Activated naive CD4-positive, alpha-beta T cell treated with anti-CD3 and anti-CD28 coated beads for 36 hours (primary cell): ENCODE measurements at regions not wholly inside any gene's neighbourhood (a gene's known extent, or its start where the extent isn't known, plus 50 kb on each side); places are given as distances from the start of the nearest gene placed in this dataset.
"Not testable (repeated sequence)": the region's sequence is repeated elsewhere in the genome, so short reads cannot be mapped to it uniquely, and the experiment has no call there.

Source experiments
- CTCF ChIA-PET: fragments of 350-600 bp; sonication (Branson Sonifier 250); formaldehyde crosslinking; loops from one replicate; lab custom pipeline; 2021; ENCODE audit warnings: antibody characterized with exemption; lab: Charles Lee
- DNase-seq: peaks from one replicate; pipeline ENCODE4 v3.0.0-alpha.2; 2020
- H3K27ac Mint-ChIP-seq: one replicate; pipeline ENCODE4 v1.8.0; 2021; ENCODE audit warnings: mild to moderate bottlenecking, mixed read lengths
- H3K27me3 Mint-ChIP-seq: one replicate; pipeline ENCODE4 v1.8.0; 2021; ENCODE audit warnings: low read depth, mixed read lengths
- H3K36me3 Mint-ChIP-seq: one replicate; pipeline ENCODE4 v1.8.0; 2021; ENCODE audit warnings: low read depth, mixed read lengths
- H3K4me1 Mint-ChIP-seq: one replicate; pipeline ENCODE4 v1.8.0; 2021; ENCODE audit warnings: low read depth, mixed read lengths
- H3K4me3 Mint-ChIP-seq: one replicate; pipeline ENCODE4 v1.8.0; 2021; ENCODE audit warnings: mild to moderate bottlenecking, moderate library complexity, mixed read lengths
- H3K9me3 Mint-ChIP-seq: one replicate; pipeline ENCODE4 v1.8.0; 2021; ENCODE audit warnings: mixed read lengths
- intact Hi-C: fragments of 100-400 bp; cut with micrococcal nuclease; formaldehyde crosslinking; loops from one replicate; pipeline ENCODE4 v1.15.1; 2023

GRCh38 chr3:147522780-147523179 is 113.6 kb downstream of the ZIC1 start:
- DNase-seq, H3K27ac Mint-ChIP-seq, H3K27me3 Mint-ChIP-seq, CTCF ChIA-PET, H3K9me3 Mint-ChIP-seq, H3K36me3 Mint-ChIP-seq, H3K4me1 Mint-ChIP-seq, H3K4me3 Mint-ChIP-seq, intact Hi-C loops: not testable (repeated sequence)

- H3K9me3 Mint-ChIP-seq, result peaks cover 12% of the 10 kb centered on the region
- H3K4me3 Mint-ChIP-seq, result no peak overlapping the region
- H3K27ac Mint-ChIP-seq, result no peak overlapping the region
- H3K4me1 Mint-ChIP-seq, result no peaks in the 10 kb centered on the region
- no peaks in the 10 kb centered on the region for H3K27me3 Mint-ChIP-seq
- intact Hi-C loops, result no loop called here
- CTCF ChIA-PET, result no interaction called here
- no peaks in the 10 kb centered on the region for H3K36me3 Mint-ChIP-seq
- no peak for DNase-seq
Observed at GRCh38 chr3:147529551-147529950, 120.4 kb downstream of the ZIC1 start.

GRCh38 chr3:147538034-147538433 is 128.9 kb downstream of the ZIC1 start:
- intact Hi-C loops, result no loop called here
- no peaks in the 10 kb centered on the region for H3K4me1 Mint-ChIP-seq
- H3K4me3 Mint-ChIP-seq, result no peak overlapping the region
- no peak for DNase-seq
- CTCF ChIA-PET, result interaction anchor here (0.6 kb wide), 1 partner anchor 539 kb away, joined by 3 read pairs; no protein-coding TSS in a partner anchor
- peaks cover 21% of the 10 kb centered on the region for H3K9me3 Mint-ChIP-seq
- no peak overlapping the region for H3K27ac Mint-ChIP-seq
- H3K36me3 Mint-ChIP-seq, result no peaks in the 10 kb centered on the region
- H3K27me3 Mint-ChIP-seq, result no peaks in the 10 kb centered on the region

GRCh38 chr3:147540921-147541320 is 131.8 kb downstream of the ZIC1 start:
- intact Hi-C loops, result no loop called here
- Mint-ChIP-seq H3K27ac (no peak overlapping the region), H3K36me3 (no peaks in the 10 kb centered on the region), H3K27me3 (no peaks in the 10 kb centered on the region), H3K4me1 (no peaks in the 10 kb centered on the region), H3K4me3 (no peak overlapping the region), H3K9me3 (peaks cover 19% of the 10 kb centered on the region)
- no peak for DNase-seq
- CTCF ChIA-PET, result no interaction called here

GRCh38 chr3:147544290-147544689 is 135.1 kb downstream of the ZIC1 start:
- Mint-ChIP-seq H3K4me3 (no peak overlapping the region), H3K27ac (no peak overlapping the region), H3K27me3 (no peaks in the 10 kb centered on the region), H3K9me3 (peaks cover 19% of the 10 kb centered on the region), H3K4me1 (no peaks in the 10 kb centered on the region), H3K36me3 (no peaks in the 10 kb centered on the region)
- no peak for DNase-seq
- CTCF ChIA-PET, result interaction anchor here (0.5 kb wide), 1 partner anchor 570 kb away, joined by 3 read pairs; no protein-coding TSS in a partner anchor
- intact Hi-C loops, result no loop called here

- H3K9me3 Mint-ChIP-seq, result peaks cover 5% of the 10 kb centered on the region
- H3K27me3 Mint-ChIP-seq, result no peaks in the 10 kb centered on the region
- intact Hi-C loops, result no loop called here
- no peak overlapping the region for H3K4me3 Mint-ChIP-seq
- CTCF ChIA-PET, result no interaction called here
- no peaks in the 10 kb centered on the region for H3K4me1 Mint-ChIP-seq
- DNase-seq, result no peak
- no peak overlapping the region for H3K27ac Mint-ChIP-seq
- H3K36me3 Mint-ChIP-seq, result no peaks in the 10 kb centered on the region
Observed at GRCh38 chr3:147551491-147551890, 142.3 kb downstream of the ZIC1 start.

GRCh38 chr3:147554332-147554731 is 145.2 kb downstream of the ZIC1 start:
- Mint-ChIP-seq H3K9me3 (peaks cover 2% of the 10 kb centered on the region), H3K27me3 (no peaks in the 10 kb centered on the region), H3K36me3 (no peaks in the 10 kb centered on the region), H3K4me1 (no peaks in the 10 kb centered on the region), H3K27ac (no peak overlapping the region), H3K4me3 (no peak overlapping the region)
- CTCF ChIA-PET, result no interaction called here
- intact Hi-C loops, result no loop called here
- DNase-seq, result no peak

- CTCF ChIA-PET, result no interaction called here
- no peaks in the 10 kb centered on the region for H3K36me3 Mint-ChIP-seq
- no peaks in the 10 kb centered on the region for H3K4me1 Mint-ChIP-seq
- DNase-seq, result no peak
- H3K4me3 Mint-ChIP-seq, result no peak overlapping the region
- H3K27me3 Mint-ChIP-seq, result no peaks in the 10 kb centered on the region
- H3K27ac Mint-ChIP-seq, result no peak overlapping the region
- peaks cover 6% of the 10 kb centered on the region for H3K9me3 Mint-ChIP-seq
- intact Hi-C loops, result no loop called here
Observed at GRCh38 chr3:147572970-147573340, 163.8 kb downstream of the ZIC1 start.

GRCh38 chr3:147574621-147575020 is 165.5 kb downstream of the ZIC1 start:
- peaks cover 2% of the 10 kb centered on the region for H3K9me3 Mint-ChIP-seq
- H3K27ac Mint-ChIP-seq, result no peak overlapping the region
- no peak for DNase-seq
- H3K36me3 Mint-ChIP-seq, result no peaks in the 10 kb centered on the region
- H3K27me3 Mint-ChIP-seq, result no peaks in the 10 kb centered on the region
- no peak overlapping the region for H3K4me3 Mint-ChIP-seq
- CTCF ChIA-PET, result no interaction called here
- H3K4me1 Mint-ChIP-seq, result no peaks in the 10 kb centered on the region
- intact Hi-C loops, result no loop called here

- Mint-ChIP-seq H3K4me1 (no peaks in the 10 kb centered on the region), H3K27me3 (no peaks in the 10 kb centered on the region), H3K27ac (no peak overlapping the region), H3K36me3 (no peaks in the 10 kb centered on the region), H3K9me3 (peaks cover 1% of the 10 kb centered on the region), H3K4me3 (no peak overlapping the region)
- no peak for DNase-seq
- intact Hi-C loops, result no loop called here
- CTCF ChIA-PET, result no interaction called here
Observed at GRCh38 chr3:147575391-147575790, 166.2 kb downstream of the ZIC1 start.

- Mint-ChIP-seq H3K4me1 (no peaks in the 10 kb centered on the region), H3K36me3 (no peaks in the 10 kb centered on the region), H3K27ac (no peak overlapping the region), H3K27me3 (no peaks in the 10 kb centered on the region), H3K9me3 (peaks cover 3% of the 10 kb centered on the region), H3K4me3 (no peak overlapping the region)
- CTCF ChIA-PET, result no interaction called here
- intact Hi-C loops, result no loop called here
- no peak for DNase-seq
Observed at GRCh38 chr3:147582642-147583041, 173.5 kb downstream of the ZIC1 start.

GRCh38 chr3:147589016-147589415 is 179.9 kb downstream of the ZIC1 start:
- peaks cover 2% of the 10 kb centered on the region for H3K9me3 Mint-ChIP-seq
- no peaks in the 10 kb centered on the region for H3K27me3 Mint-ChIP-seq
- intact Hi-C loops, result no loop called here
- no peak for DNase-seq
- H3K27ac Mint-ChIP-seq, result no peak overlapping the region
- CTCF ChIA-PET, result no interaction called here
- H3K4me3 Mint-ChIP-seq, result no peak overlapping the region
- no peaks in the 10 kb centered on the region for H3K4me1 Mint-ChIP-seq
- H3K36me3 Mint-ChIP-seq, result no peaks in the 10 kb centered on the region

- no peak overlapping the region for H3K4me3 Mint-ChIP-seq
- no peaks in the 10 kb centered on the region for H3K27me3 Mint-ChIP-seq
- no peaks in the 10 kb centered on the region for H3K36me3 Mint-ChIP-seq
- CTCF ChIA-PET, result no interaction called here
- no peak for DNase-seq
- no peaks in the 10 kb centered on the region for H3K4me1 Mint-ChIP-seq
- intact Hi-C loops, result no loop called here
- H3K9me3 Mint-ChIP-seq, result peaks cover 4% of the 10 kb centered on the region
- H3K27ac Mint-ChIP-seq, result no peak overlapping the region
Observed at GRCh38 chr3:147604136-147604535, 195.0 kb downstream of the ZIC1 start.

- H3K4me3 Mint-ChIP-seq, result no peak overlapping the region
- CTCF ChIA-PET, result no interaction called here
- no peak overlapping the region for H3K27ac Mint-ChIP-seq
- H3K36me3 Mint-ChIP-seq, result no peaks in the 10 kb centered on the region
- H3K9me3 Mint-ChIP-seq, result peaks cover 5% of the 10 kb centered on the region
- intact Hi-C loops, result loop anchor here (10.0 kb wide), 1 partner anchor 969 kb away; no protein-coding TSS in a partner anchor
- DNase-seq, result no peak
- H3K27me3 Mint-ChIP-seq, result no peaks in the 10 kb centered on the region
- H3K4me1 Mint-ChIP-seq, result no peaks in the 10 kb centered on the region
Observed at GRCh38 chr3:147613725-147614124, 204.6 kb downstream of the ZIC1 start.
